Activated CD8-positive, alpha-beta memory T cell treated with anti-CD3 and anti-CD28 coated beads, Interleukin-2, amount 10 ng/mL, durations not matched to agents 7 days and 5 days (primary cell): ENCODE measurements at regions not wholly inside any gene's neighbourhood (a gene's known extent, or its start where the extent isn't known, plus 50 kb on each side); places are given as distances from the start of the nearest gene placed in this dataset.

Experiments used
- ATAC-seq: fragments of 150-1000 bp; cut with Tn5 transposase; one replicate; pipeline ENCODE4 v1.10.0; 2021; ENCODE audit warnings: moderate library complexity
- CTCF ChIA-PET: fragments of 350-600 bp; sonication (Branson Sonifier 250); formaldehyde crosslinking; loops from one replicate; lab custom pipeline; 2021; ENCODE audit warnings: antibody characterized with exemption; lab: Charles Lee
- DNase-seq: peaks from one replicate; pipeline ENCODE4 v3.0.0-alpha.2; 2020
- H3K27ac Mint-ChIP-seq: one replicate; pipeline ENCODE4 v1.8.0; 2021; ENCODE audit warnings: mild to moderate bottlenecking, mixed read lengths
- H3K27me3 Mint-ChIP-seq: one replicate; pipeline ENCODE4 v1.8.0; 2021; ENCODE audit warnings: mixed read lengths
- H3K36me3 Mint-ChIP-seq: one replicate; pipeline ENCODE4 v1.8.0; 2021; ENCODE audit warnings: mild to moderate bottlenecking, mixed read lengths
- H3K4me1 Mint-ChIP-seq: one replicate; pipeline ENCODE4 v1.8.0; 2021; ENCODE audit warnings: mixed read lengths
- H3K4me3 Mint-ChIP-seq: one replicate; pipeline ENCODE4 v1.8.0; 2021; ENCODE audit warnings: mild to moderate bottlenecking, moderate library complexity, mixed read lengths
- H3K9me3 Mint-ChIP-seq: one replicate; pipeline ENCODE4 v1.8.0; 2022; ENCODE audit warnings: low read depth, mixed read lengths

GRCh38 chr12:84727961-84728360, 184.6 kb downstream of the SLC6A15 start:
- Mint-ChIP-seq H3K4me3 (no peak overlapping the region), H3K4me1 (no peaks in the 10 kb centered on the region), H3K9me3 (peaks cover 3% of the 10 kb centered on the region), H3K27me3 (no peaks in the 10 kb centered on the region), H3K36me3 (no peaks in the 10 kb centered on the region), H3K27ac (no peak overlapping the region)
- ATAC-seq, result no peak
- DNase-seq, result no peak
- CTCF ChIA-PET, result no interaction called here

- Mint-ChIP-seq H3K4me1 (no peaks in the 10 kb centered on the region), H3K4me3 (no peak overlapping the region), H3K36me3 (no peaks in the 10 kb centered on the region), H3K9me3 (peaks cover 3% of the 10 kb centered on the region), H3K27me3 (no peaks in the 10 kb centered on the region), H3K27ac (no peak overlapping the region)
- CTCF ChIA-PET, result no interaction called here
- no peak for DNase-seq
- no peak for ATAC-seq
Measured at GRCh38 chr12:84726780-84727179, 185.8 kb downstream of the SLC6A15 start.

- H3K27me3 Mint-ChIP-seq, result no peaks in the 10 kb centered on the region
- no peak overlapping the region for H3K4me3 Mint-ChIP-seq
Measured at GRCh38 chr12:84723988-84724387, 188.6 kb downstream of the SLC6A15 start.

GRCh38 chr12:84719997-84720396, 192.6 kb downstream of the SLC6A15 start:
- H3K36me3 Mint-ChIP-seq, result no peaks in the 10 kb centered on the region
- no peak overlapping the region for H3K4me3 Mint-ChIP-seq
- H3K9me3 Mint-ChIP-seq, result no peaks in the 10 kb centered on the region
- no peaks in the 10 kb centered on the region for H3K4me1 Mint-ChIP-seq
- no peaks in the 10 kb centered on the region for H3K27me3 Mint-ChIP-seq
- ATAC-seq (no peak), DNase-seq (no peak)
- no peak overlapping the region for H3K27ac Mint-ChIP-seq
- CTCF ChIA-PET, result no interaction called here

More at GRCh38 chr12:84723988-84724387, 188.6 kb downstream of the SLC6A15 start:
- H3K27ac Mint-ChIP-seq, result no peak overlapping the region
- no peak for DNase-seq
- no peaks in the 10 kb centered on the region for H3K4me1 Mint-ChIP-seq
- peaks cover 3% of the 10 kb centered on the region for H3K9me3 Mint-ChIP-seq
- no peak for ATAC-seq
- H3K36me3 Mint-ChIP-seq, result no peaks in the 10 kb centered on the region
- CTCF ChIA-PET, result no interaction called here

GRCh38 chr12:84718906-84719305, 193.7 kb downstream of the SLC6A15 start:
- no peak for ATAC-seq

GRCh38 chr12:84712747-84713146, 199.9 kb downstream of the SLC6A15 start:
- H3K27ac Mint-ChIP-seq, result no peak overlapping the region
- no peaks in the 10 kb centered on the region for H3K4me1 Mint-ChIP-seq
- CTCF ChIA-PET, result no interaction called here
- no peak for ATAC-seq
- DNase-seq, result no peak
- H3K36me3 Mint-ChIP-seq, result no peaks in the 10 kb centered on the region
- no peaks in the 10 kb centered on the region for H3K27me3 Mint-ChIP-seq
- no peaks in the 10 kb centered on the region for H3K9me3 Mint-ChIP-seq
- no peak overlapping the region for H3K4me3 Mint-ChIP-seq

More at GRCh38 chr12:84718906-84719305, 193.7 kb downstream of the SLC6A15 start:
- Mint-ChIP-seq H3K36me3 (no peaks in the 10 kb centered on the region), H3K27me3 (no peaks in the 10 kb centered on the region), H3K9me3 (no peaks in the 10 kb centered on the region), H3K4me3 (no peak overlapping the region), H3K4me1 (no peaks in the 10 kb centered on the region), H3K27ac (no peak overlapping the region)
- CTCF ChIA-PET, result no interaction called here
- no peak for DNase-seq

- H3K4me3 Mint-ChIP-seq, result no peak overlapping the region
- no peak for DNase-seq
- H3K4me1 Mint-ChIP-seq, result peaks cover 3% of the 10 kb centered on the region
- no peak overlapping the region for H3K27ac Mint-ChIP-seq
- no peak for ATAC-seq
- H3K36me3 Mint-ChIP-seq, result no peaks in the 10 kb centered on the region
- H3K27me3 Mint-ChIP-seq, result no peaks in the 10 kb centered on the region
- CTCF ChIA-PET, result no interaction called here
- no peaks in the 10 kb centered on the region for H3K9me3 Mint-ChIP-seq
Measured at GRCh38 chr12:84706374-84706773, 206.2 kb downstream of the SLC6A15 start.

GRCh38 chr12:84704856-84705255, 207.7 kb downstream of the SLC6A15 start:
- Mint-ChIP-seq H3K27me3 (no peaks in the 10 kb centered on the region), H3K4me1 (peaks cover 3% of the 10 kb centered on the region), H3K9me3 (no peaks in the 10 kb centered on the region), H3K4me3 (no peak overlapping the region), H3K36me3 (no peaks in the 10 kb centered on the region), H3K27ac (no peak overlapping the region)
- ATAC-seq (no peak), DNase-seq (no peak)
- CTCF ChIA-PET, result no interaction called here

- H3K9me3 Mint-ChIP-seq, result no peaks in the 10 kb centered on the region
- no peaks in the 10 kb centered on the region for H3K36me3 Mint-ChIP-seq
- H3K4me3 Mint-ChIP-seq, result no peak overlapping the region
- no peaks in the 10 kb centered on the region for H3K27me3 Mint-ChIP-seq
- DNase-seq (no peak), ATAC-seq (no peak)
- H3K27ac Mint-ChIP-seq, result no peak overlapping the region
- CTCF ChIA-PET, result no interaction called here
- H3K4me1 Mint-ChIP-seq, result peaks cover 3% of the 10 kb centered on the region
Measured at GRCh38 chr12:84702001-84702400, 210.6 kb downstream of the SLC6A15 start.

GRCh38 chr12:84701041-84701440, 211.6 kb downstream of the SLC6A15 start:
- Mint-ChIP-seq H3K27ac (no peak overlapping the region), H3K4me1 (peaks cover 3% of the 10 kb centered on the region), H3K36me3 (no peaks in the 10 kb centered on the region), H3K9me3 (no peaks in the 10 kb centered on the region), H3K4me3 (no peak overlapping the region), H3K27me3 (no peaks in the 10 kb centered on the region)
- DNase-seq (no peak), ATAC-seq (no peak)
- CTCF ChIA-PET, result no interaction called here

GRCh38 chr12:84698576-84699333, 213.8 kb downstream of the SLC6A15 start:
- no peak for DNase-seq
- no peak for ATAC-seq
- H3K27ac Mint-ChIP-seq, result no peak overlapping the region
- H3K36me3 Mint-ChIP-seq, result no peaks in the 10 kb centered on the region
- H3K9me3 Mint-ChIP-seq, result no peaks in the 10 kb centered on the region
- H3K4me1 Mint-ChIP-seq, result peaks cover 3% of the 10 kb centered on the region
- H3K27me3 Mint-ChIP-seq, result no peaks in the 10 kb centered on the region
- CTCF ChIA-PET, result no interaction called here
- H3K4me3 Mint-ChIP-seq, result no peak overlapping the region

- H3K27me3 Mint-ChIP-seq, result no peaks in the 10 kb centered on the region
- DNase-seq (no peak), ATAC-seq (no peak)
- CTCF ChIA-PET, result no interaction called here
- H3K4me3 Mint-ChIP-seq, result no peak overlapping the region
- H3K27ac Mint-ChIP-seq, result no peak overlapping the region
- no peaks in the 10 kb centered on the region for H3K9me3 Mint-ChIP-seq
- no peaks in the 10 kb centered on the region for H3K36me3 Mint-ChIP-seq
- peaks cover under 1% of the 10 kb centered on the region for H3K4me1 Mint-ChIP-seq
Measured at GRCh38 chr12:84696908-84697540, 215.6 kb downstream of the SLC6A15 start.

- H3K4me1 Mint-ChIP-seq, result no peaks in the 10 kb centered on the region
- H3K4me3 Mint-ChIP-seq, result no peak overlapping the region
- ATAC-seq, result no peak
- no peaks in the 10 kb centered on the region for H3K27me3 Mint-ChIP-seq
- H3K36me3 Mint-ChIP-seq, result no peaks in the 10 kb centered on the region
- no peak overlapping the region for H3K27ac Mint-ChIP-seq
- no peak for DNase-seq
- no peaks in the 10 kb centered on the region for H3K9me3 Mint-ChIP-seq
- CTCF ChIA-PET, result no interaction called here
Measured at GRCh38 chr12:84696281-84696680, 216.3 kb downstream of the SLC6A15 start.

GRCh38 chr12:84694116-84694515, 218.5 kb downstream of the SLC6A15 start:
- no peak overlapping the region for H3K4me3 Mint-ChIP-seq
- H3K27ac Mint-ChIP-seq, result no peak overlapping the region
- no peaks in the 10 kb centered on the region for H3K36me3 Mint-ChIP-seq
- no peaks in the 10 kb centered on the region for H3K27me3 Mint-ChIP-seq
- H3K9me3 Mint-ChIP-seq, result no peaks in the 10 kb centered on the region
- no peak for DNase-seq
- ATAC-seq, result no peak
- CTCF ChIA-PET, result no interaction called here
- no peaks in the 10 kb centered on the region for H3K4me1 Mint-ChIP-seq
